Stimulated activated CD4-positive, alpha-beta T cell treated with anti-CD3 and anti-CD28 coated beads, Interleukin-2, amount 100 ng/mL, for 24 hours (primary cell): ENCODE measurements at regions not wholly inside any gene's neighbourhood (a gene's known extent, or its start where the extent isn't known, plus 50 kb on each side); places are given as distances from the start of the nearest gene placed in this dataset.

ENCODE experiments used
- DNase-seq, 2 donors: peaks; one replicate each; pipeline ENCODE4 v3.0.0-alpha.2; 2020

- no peak for DNase-seq
Measured at GRCh38 chr22:48261048-48261621, 1498.7 kb downstream of the TBC1D22A start.

- DNase-seq = no peak
Measured at GRCh38 chr22:48259991-48260670, 1497.7 kb downstream of the TBC1D22A start.

GRCh38 chr22:48258811-48259210 lies 1496.4 kb downstream of the TBC1D22A start:
- no peak for DNase-seq

GRCh38 chr22:48258064-48258701 lies 1495.7 kb downstream of the TBC1D22A start:
- no peak for DNase-seq

- no peak for DNase-seq
Measured at GRCh38 chr22:48257685-48258055, 1495.2 kb downstream of the TBC1D22A start.

- DNase-seq = no peak
Measured at GRCh38 chr22:48256776-48257684, 1494.6 kb downstream of the TBC1D22A start.

- no peak for DNase-seq
Measured at GRCh38 chr22:48256041-48256739, 1493.7 kb downstream of the TBC1D22A start.

- no peak for DNase-seq
Measured at GRCh38 chr22:48254311-48254873, 1491.9 kb downstream of the TBC1D22A start.

GRCh38 chr22:48253573-48253972 lies 1491.1 kb downstream of the TBC1D22A start:
- DNase-seq = no peak

- no peak for DNase-seq
Measured at GRCh38 chr22:48253136-48253535, 1490.7 kb downstream of the TBC1D22A start.

- DNase-seq = no peak
Measured at GRCh38 chr22:48251629-48252028, 1489.2 kb downstream of the TBC1D22A start.

GRCh38 chr22:48250937-48251530 lies 1488.6 kb downstream of the TBC1D22A start:
- no peak for DNase-seq

GRCh38 chr22:48250286-48250895 lies 1487.9 kb downstream of the TBC1D22A start:
- DNase-seq = no peak

GRCh38 chr22:48249713-48250268 lies 1487.3 kb downstream of the TBC1D22A start:
- DNase-seq = no peak

- DNase-seq = no peak
Measured at GRCh38 chr22:48248901-48249455, 1486.5 kb downstream of the TBC1D22A start.

- no peak for DNase-seq
Measured at GRCh38 chr22:48247829-48248228, 1485.4 kb downstream of the TBC1D22A start.

- DNase-seq = no peak
Measured at GRCh38 chr22:48245196-48245485, 1482.7 kb downstream of the TBC1D22A start.

GRCh38 chr22:48244388-48245195 lies 1482.1 kb downstream of the TBC1D22A start:
- no peak for DNase-seq

- no peak for DNase-seq
Measured at GRCh38 chr22:48242461-48242864, 1480.0 kb downstream of the TBC1D22A start.

- peak in 1 of 2 donors; percentile 4 for DNase-seq
Measured at GRCh38 chr22:48241658-48242057, 1479.2 kb downstream of the TBC1D22A start.
